Posterior cingulate gyrus (tissue), 11 donors: ENCODE measurements at regions not wholly inside any gene's neighbourhood (a gene's known extent, or its start where the extent isn't known, plus 50 kb on each side); places are given as distances from the start of the nearest gene placed in this dataset.
A peak's percentile ranks its signal among the peaks of the same experiment; 100 is the strongest.

Source experiments
- DNase-seq, 10 donors: peaks; one replicate each; pipeline versions ENCODE4 v3.0.0 to v3.0.0-alpha.2; 2020 to 2021; ENCODE audit warnings: mixed read lengths in 3 of 10
- intact Hi-C: fragments of 100-400 bp; cut with DNase I; formaldehyde crosslinking; loops from one replicate; pipeline ENCODE4 v1.15.1; 2023

- intact Hi-C loops: no loop called here
- no peak for DNase-seq
Observed at GRCh38 chr20:10724449-10725173, 50.8 kb upstream of the JAG1 start.

DNA sequence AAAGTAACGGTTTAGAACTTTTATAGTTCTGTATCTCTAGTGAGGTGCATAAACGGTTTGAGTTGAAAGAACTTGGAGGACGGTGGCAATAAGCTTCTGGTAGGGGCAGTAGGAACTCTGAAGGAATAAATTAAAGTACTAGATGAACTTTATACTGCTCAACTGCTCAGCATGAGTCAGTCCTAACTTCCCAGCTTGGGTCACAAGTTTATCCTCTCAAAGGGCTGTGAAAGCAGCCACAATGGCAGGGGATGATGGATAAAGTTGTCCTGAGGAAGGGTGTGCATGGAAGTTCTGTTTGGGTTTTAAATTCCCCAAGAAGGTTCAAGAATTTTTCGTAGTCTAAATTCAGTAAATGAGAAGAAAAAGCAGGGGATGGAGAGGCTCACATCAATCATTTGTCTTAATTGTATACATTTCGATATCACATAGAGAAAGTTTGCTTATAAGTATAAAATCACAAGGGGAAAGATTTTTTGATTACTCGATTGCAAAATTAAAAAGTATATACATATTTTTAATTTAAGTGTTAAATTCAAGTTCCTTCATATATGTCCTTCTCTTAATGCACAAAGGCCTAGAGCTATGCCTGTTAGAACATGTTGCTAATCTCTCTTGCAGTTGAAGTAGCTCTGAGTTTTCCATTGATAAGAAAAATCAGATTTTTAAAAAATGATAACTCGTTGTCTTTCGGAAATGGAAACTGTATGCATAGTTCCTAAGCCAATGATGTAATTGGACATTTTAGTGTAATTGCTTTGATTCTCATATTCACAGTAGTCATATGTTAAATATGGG lies 55.3 kb upstream of the JAG1 start:
- no peak for DNase-seq

GRCh38 chr20:10729785-10730184 lies 56.0 kb upstream of the JAG1 start:
- no peak for DNase-seq
- intact Hi-C loops: loop anchor here (10.0 kb wide), 1 partner anchor 75 kb away; no protein-coding TSS in a partner anchor

More for the DNA sequence above, 55.3 kb upstream of the JAG1 start:
- intact Hi-C loops: no loop called here

GRCh38 chr20:10730629-10731183 lies 56.9 kb upstream of the JAG1 start:
- intact Hi-C loops: loop anchor here (10.0 kb wide), 1 partner anchor 74 kb away; no protein-coding TSS in a partner anchor

GRCh38 chr20:10731190-10731965 lies 57.6 kb upstream of the JAG1 start:
- intact Hi-C loops: loop anchor here (10.0 kb wide), 1 partner anchor 73 kb away; no protein-coding TSS in a partner anchor
- DNase-seq: peak in 1 of 10 donors; percentile 63

More at GRCh38 chr20:10730629-10731183, 56.9 kb upstream of the JAG1 start:
- DNase-seq: no peak

DNA sequence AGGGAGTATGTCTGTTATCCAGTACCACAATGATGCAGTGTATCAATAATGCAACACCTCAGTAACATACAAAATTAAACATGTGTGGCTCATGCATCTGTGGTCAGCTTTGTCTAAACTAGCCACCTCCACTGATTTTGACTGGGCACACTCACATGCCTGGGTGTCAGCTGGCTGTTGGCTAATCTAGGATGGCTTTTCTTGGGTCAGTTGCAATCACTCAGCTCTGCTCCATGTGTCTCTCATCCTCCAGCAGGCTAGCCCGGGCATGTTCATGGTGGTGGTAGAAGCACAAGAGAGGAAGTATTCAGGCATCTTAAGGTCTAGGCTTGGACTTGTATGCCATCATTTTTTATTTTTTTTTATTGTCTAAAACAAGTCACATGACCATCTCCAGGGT lies 59.3 kb upstream of the JAG1 start:
- DNase-seq: no peak
- intact Hi-C loops: loop anchor here (10.0 kb wide), 1 partner anchor 72 kb away; no protein-coding TSS in a partner anchor

GRCh38 chr20:10735195-10735949 lies 61.6 kb upstream of the JAG1 start:
- intact Hi-C loops: loop anchor here (10.0 kb wide), 1 partner anchor 69 kb away; no protein-coding TSS in a partner anchor

GRCh38 chr20:10739134-10739533 lies 65.3 kb upstream of the JAG1 start:
- no peak for DNase-seq
- intact Hi-C loops: loop anchor here (10.0 kb wide), 1 partner anchor 66 kb away; no protein-coding TSS in a partner anchor

More at GRCh38 chr20:10735195-10735949, 61.6 kb upstream of the JAG1 start:
- DNase-seq: no peak

DNA sequence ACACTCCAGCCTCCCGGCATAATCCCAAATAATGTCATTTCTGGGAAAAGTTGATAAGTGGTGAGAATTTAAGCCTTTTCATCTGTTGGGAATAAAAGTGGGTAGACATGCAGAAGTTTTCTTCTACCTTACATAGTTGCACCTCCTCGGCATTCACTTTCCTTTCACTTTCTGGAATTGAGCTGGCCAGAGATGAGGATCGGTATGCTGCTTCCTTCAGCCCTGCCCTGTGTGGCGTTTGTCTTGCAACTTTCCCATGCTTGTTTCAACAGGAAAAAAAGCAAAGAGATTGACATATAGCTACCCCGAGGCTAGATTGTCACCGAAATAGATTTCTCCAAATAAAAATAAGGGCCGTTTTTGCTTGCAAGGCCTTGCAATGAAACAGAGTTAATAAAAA lies 65.8 kb upstream of the JAG1 start:
- intact Hi-C loops: loop anchor here (10.0 kb wide), 1 partner anchor 65 kb away; no protein-coding TSS in a partner anchor
- DNase-seq: no peak

DNA sequence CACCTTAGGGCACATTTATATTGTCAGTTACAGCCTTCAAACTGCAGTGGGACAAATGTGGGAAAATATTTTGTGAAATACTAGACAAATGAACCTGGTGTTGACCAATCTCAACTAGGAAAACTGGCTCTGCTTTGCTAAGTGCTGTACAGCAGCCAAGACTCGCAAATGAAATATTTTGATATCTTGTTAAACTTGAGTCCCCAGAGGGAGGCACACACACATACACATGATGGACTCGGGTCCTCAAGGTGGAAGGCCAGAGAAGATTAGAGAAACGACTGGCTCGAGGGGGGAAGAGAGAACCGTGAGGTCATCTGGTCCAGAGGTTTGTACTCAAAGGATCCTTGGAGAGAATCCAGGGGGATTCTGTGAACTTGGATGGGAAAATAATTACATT lies 67.3 kb upstream of the JAG1 start:
- DNase-seq: no peak
- intact Hi-C loops: no loop called here

DNA sequence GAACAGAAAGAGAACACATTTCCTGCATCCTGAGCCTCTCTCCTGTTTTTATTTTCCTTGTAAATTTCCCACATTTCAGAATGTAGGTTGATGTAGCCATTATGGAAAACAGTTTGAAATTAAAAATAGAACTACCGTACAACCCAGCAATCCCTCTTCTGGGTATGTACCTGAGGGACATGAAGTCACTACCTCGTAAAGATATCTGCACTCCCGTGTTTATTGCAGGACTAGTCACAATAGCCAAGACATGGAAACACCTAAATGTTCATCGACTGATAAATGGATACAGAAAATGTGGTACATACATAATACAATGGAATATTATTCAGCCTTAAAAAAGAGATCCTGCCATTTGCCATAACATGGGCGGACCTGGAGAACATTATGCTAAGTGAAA lies 72.0 kb upstream of the JAG1 start:
- intact Hi-C loops: no loop called here
- no peak for DNase-seq

GRCh38 chr20:10747019-10747418 lies 73.2 kb upstream of the JAG1 start:
- no peak for DNase-seq
- intact Hi-C loops: no loop called here

DNA sequence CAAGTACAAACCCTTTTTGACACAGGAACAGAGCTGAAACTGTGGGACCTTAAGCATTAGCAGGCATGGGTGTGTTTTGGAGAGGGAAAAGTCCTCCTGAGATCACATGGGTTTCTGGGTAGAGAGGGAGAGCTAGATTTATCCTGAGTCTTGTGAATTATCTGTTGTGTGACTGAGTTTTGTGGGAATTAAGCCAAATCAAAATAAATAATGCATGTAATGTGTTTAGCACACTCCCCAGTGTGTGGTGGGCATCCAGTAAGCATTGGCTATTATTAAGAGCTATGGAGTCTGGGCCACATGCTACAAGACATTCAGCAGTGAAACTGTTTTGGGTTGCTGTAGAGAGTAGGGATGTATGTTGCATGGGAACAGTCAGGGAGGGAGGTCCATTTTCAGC lies 75.3 kb upstream of the JAG1 start:
- intact Hi-C loops: no loop called here
- no peak for DNase-seq

DNA sequence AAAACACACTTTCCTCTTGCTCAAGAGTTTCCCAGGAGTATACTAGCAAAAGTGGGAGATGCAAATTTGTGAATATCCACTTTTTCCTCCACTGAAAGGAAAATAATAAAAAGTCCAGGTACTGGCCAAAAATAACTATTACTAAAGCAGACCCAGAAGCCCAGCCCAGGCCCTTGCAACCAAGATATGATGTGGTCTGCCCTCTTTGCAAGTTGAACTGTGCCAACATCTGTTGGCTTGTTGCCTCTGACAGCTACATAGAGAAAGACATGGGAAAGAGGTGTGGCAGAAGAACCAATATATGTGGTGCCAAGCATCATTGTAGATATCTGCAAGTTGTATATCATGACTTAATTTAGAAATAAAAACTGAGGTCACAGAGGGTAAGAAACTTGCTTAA lies 78.4 kb upstream of the JAG1 start:
- intact Hi-C loops: no loop called here
- no peak for DNase-seq

GRCh38 chr20:10754824-10755223 lies 81.0 kb upstream of the JAG1 start:
- intact Hi-C loops: no loop called here
- no peak for DNase-seq

DNA sequence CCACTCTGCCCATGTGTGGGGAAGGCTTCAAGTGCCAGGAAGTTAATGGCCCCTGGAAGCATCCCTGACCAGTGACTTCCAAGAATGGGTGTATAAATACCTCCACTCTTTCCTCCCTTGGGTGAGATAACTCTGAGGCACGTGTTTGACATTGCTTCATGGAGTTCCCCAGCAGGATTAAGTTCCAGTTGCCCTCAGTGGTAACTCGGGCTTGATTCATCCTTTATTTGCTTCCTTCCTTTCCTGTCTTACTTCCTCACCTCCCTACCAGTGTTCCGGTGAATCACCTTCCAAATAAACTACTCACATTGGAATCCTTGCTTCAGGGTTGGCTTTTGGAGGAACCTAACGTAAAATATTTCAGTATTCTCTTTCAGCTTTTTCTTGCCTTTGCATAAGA lies 84.6 kb upstream of the JAG1 start:
- intact Hi-C loops: no loop called here
- DNase-seq: no peak

GRCh38 chr20:10761232-10761631 lies 87.4 kb upstream of the JAG1 start:
- intact Hi-C loops: no loop called here
- DNase-seq: peak in 8 of 10 donors; percentile 32 to 91 (median 56)

GRCh38 chr20:10761786-10762185 lies 88.0 kb upstream of the JAG1 start:
- intact Hi-C loops: no loop called here
- no peak for DNase-seq

DNA sequence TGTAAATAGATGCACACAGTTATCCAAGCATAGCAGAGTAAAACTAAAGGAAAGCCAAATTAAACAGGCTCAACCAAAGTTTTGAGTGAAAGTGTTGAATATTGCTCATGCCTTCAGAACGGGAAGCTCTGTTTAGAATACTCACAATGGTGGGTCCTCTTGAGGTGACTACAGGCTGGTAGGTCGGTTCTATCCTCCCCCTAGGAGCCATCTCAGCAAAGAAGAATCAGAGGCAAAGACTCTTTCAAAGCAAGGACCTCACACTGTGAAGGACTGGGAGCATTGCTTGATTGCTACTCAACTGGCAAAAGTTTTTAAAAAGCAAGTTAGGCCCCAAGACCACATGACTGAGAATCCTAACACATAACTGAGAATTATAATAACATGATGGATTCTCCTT lies 88.4 kb upstream of the JAG1 start:
- intact Hi-C loops: no loop called here
- no peak for DNase-seq

- intact Hi-C loops: no loop called here
- DNase-seq: no peak
Observed at GRCh38 chr20:10763112-10763511, 89.3 kb upstream of the JAG1 start.
